ENCODE measurements at regions not wholly inside any gene's neighbourhood (a gene's known extent, or its start where the extent isn't known, plus 50 kb on each side); places are given as distances from the start of the nearest gene placed in this dataset.
"Not testable (repeated sequence)": the region's sequence is repeated elsewhere in the genome, so short reads cannot be mapped to it uniquely, and the experiment has no call there.

- no peak for DNase-seq (ENCODE audit: low spot score)
Measured at GRCh38 chr2:2797797-2798196, 466.7 kb upstream of the MYT1L start.

GRCh38 chr2:2796207-2796606 lies 465.1 kb upstream of the MYT1L start:
- no peak for DNase-seq (ENCODE audit: low spot score)

- DNase-seq (ENCODE audit: low spot score): no peak
Measured at GRCh38 chr2:2795438-2796091, 464.5 kb upstream of the MYT1L start.

- DNase-seq (ENCODE audit: low spot score): no peak
Measured at GRCh38 chr2:2793925-2794560, 463.0 kb upstream of the MYT1L start.

- no peak for DNase-seq (ENCODE audit: low spot score)
Measured at GRCh38 chr2:2793514-2793913, 462.4 kb upstream of the MYT1L start.

GRCh38 chr2:2791606-2792005 lies 460.5 kb upstream of the MYT1L start:
- DNase-seq (ENCODE audit: low spot score): no peak

- no peak for DNase-seq (ENCODE audit: low spot score)
Measured at GRCh38 chr2:2791031-2791430, 460.0 kb upstream of the MYT1L start.

GRCh38 chr2:2788076-2788475 lies 457.0 kb upstream of the MYT1L start:
- DNase-seq (ENCODE audit: low spot score): no peak

- no peak for DNase-seq (ENCODE audit: low spot score)
Measured at GRCh38 chr2:2787301-2787907, 456.3 kb upstream of the MYT1L start.

- no peak for DNase-seq (ENCODE audit: low spot score)
Measured at GRCh38 chr2:2782007-2782406, 450.9 kb upstream of the MYT1L start.

- no peak for DNase-seq (ENCODE audit: low spot score)
Measured at GRCh38 chr2:2779727-2780126, 448.7 kb upstream of the MYT1L start.

- DNase-seq (ENCODE audit: low spot score): no peak
Measured at GRCh38 chr2:2777876-2778275, 446.8 kb upstream of the MYT1L start.

GRCh38 chr2:2777213-2777612 lies 446.1 kb upstream of the MYT1L start:
- DNase-seq (ENCODE audit: low spot score): no peak

GRCh38 chr2:2775018-2775417 lies 443.9 kb upstream of the MYT1L start:
- no peak for DNase-seq (ENCODE audit: low spot score)

- DNase-seq (ENCODE audit: low spot score): no peak
Measured at GRCh38 chr2:2773692-2774091, 442.6 kb upstream of the MYT1L start.

- not testable (repeated sequence) for DNase-seq (ENCODE audit: low spot score)
Measured at GRCh38 chr2:2773080-2773479, 442.0 kb upstream of the MYT1L start.

GRCh38 chr2:2771721-2772411 lies 440.8 kb upstream of the MYT1L start:
- no peak for DNase-seq (ENCODE audit: low spot score)

GRCh38 chr2:2769481-2770431 lies 438.7 kb upstream of the MYT1L start:
- no peak for DNase-seq (ENCODE audit: low spot score)

GRCh38 chr2:2768476-2768875 lies 437.4 kb upstream of the MYT1L start:
- no peak for DNase-seq (ENCODE audit: low spot score)

- DNase-seq (ENCODE audit: low spot score): no peak
Measured at GRCh38 chr2:2767837-2768236, 436.8 kb upstream of the MYT1L start.

- DNase-seq (ENCODE audit: low spot score): no peak
Measured at GRCh38 chr2:2765839-2766495, 434.9 kb upstream of the MYT1L start.

Measured in CD4-positive, alpha-beta T cell treated with Interleukin-15 for 4 hours (primary cell).